ENCODE measurements at regions not wholly inside any gene's neighbourhood (a gene's known extent, or its start where the extent isn't known, plus 50 kb on each side); places are given as distances from the start of the nearest gene placed in this dataset.
"Not testable (repeated sequence)": the region's sequence is repeated elsewhere in the genome, so short reads cannot be mapped to it uniquely, and the experiment has no call there.

GRCh38 chr5:36739751-36740221 lies 133.4 kb downstream of the SLC1A3 start:
- peak; percentile 84 for DNase-seq
- TF ChIP-seq CTCF (IDR thresholded peaks at IDR 0.05; ENCODE audit: low read depth, low read length), result peak; percentile 89
- no peak overlapping the region for H3K4me3 ChIP-seq (ENCODE audit: low read depth, low read length)
- H3K36me3 ChIP-seq, result no peaks in the 10 kb centered on the region
- H3K9me3 ChIP-seq (ENCODE audit: severe bottlenecking), result no peaks in the 10 kb centered on the region
- no peaks in the 10 kb centered on the region for H3K27me3 ChIP-seq (ENCODE audit: insufficient read depth, low read depth, severe bottlenecking)
- H3K27ac ChIP-seq, result no peak overlapping the region

GRCh38 chr5:36740259-36740898 lies 134.0 kb downstream of the SLC1A3 start:
- no peaks in the 10 kb centered on the region for H3K27me3 ChIP-seq (ENCODE audit: insufficient read depth, low read depth, severe bottlenecking)
- TF ChIP-seq CTCF (IDR thresholded peaks at IDR 0.05; ENCODE audit: low read depth, low read length), result no peak
- DNase-seq, result no peak
- no peaks in the 10 kb centered on the region for H3K36me3 ChIP-seq
- H3K4me3 ChIP-seq (ENCODE audit: low read depth, low read length), result no peak overlapping the region
- H3K27ac ChIP-seq, result no peak overlapping the region
- H3K9me3 ChIP-seq (ENCODE audit: severe bottlenecking), result no peaks in the 10 kb centered on the region

GRCh38 chr5:36741128-36741527 lies 134.7 kb downstream of the SLC1A3 start:
- no peaks in the 10 kb centered on the region for H3K9me3 ChIP-seq (ENCODE audit: severe bottlenecking)
- no peak for DNase-seq
- H3K27me3 ChIP-seq (ENCODE audit: insufficient read depth, low read depth, severe bottlenecking), result no peaks in the 10 kb centered on the region
- H3K36me3 ChIP-seq, result no peaks in the 10 kb centered on the region
- no peak overlapping the region for H3K27ac ChIP-seq
- H3K4me3 ChIP-seq (ENCODE audit: low read depth, low read length), result no peak overlapping the region
- no peak for TF ChIP-seq CTCF (IDR thresholded peaks at IDR 0.05; ENCODE audit: low read depth, low read length)

- H3K36me3 ChIP-seq, result no peaks in the 10 kb centered on the region
- peak; percentile 84 for TF ChIP-seq CTCF (IDR thresholded peaks at IDR 0.05; ENCODE audit: low read depth, low read length)
Observed at GRCh38 chr5:36743891-36744772, 132.4 kb upstream of the NIPBL start.

GRCh38 chr5:36744773-36745589 lies 131.6 kb upstream of the NIPBL start:
- no peaks in the 10 kb centered on the region for H3K27me3 ChIP-seq (ENCODE audit: insufficient read depth, low read depth, severe bottlenecking)
- no peaks in the 10 kb centered on the region for H3K9me3 ChIP-seq (ENCODE audit: severe bottlenecking)
- H3K4me3 ChIP-seq (ENCODE audit: low read depth, low read length), result peak overlapping the region; percentile 79
- H3K36me3 ChIP-seq, result no peaks in the 10 kb centered on the region
- no peak for TF ChIP-seq CTCF (IDR thresholded peaks at IDR 0.05; ENCODE audit: low read depth, low read length)
- peak overlapping the region; percentile 19; the same call in 1 of the 2 replicates for H3K27ac ChIP-seq
- peak; percentile 71 for DNase-seq

More at GRCh38 chr5:36743891-36744772, 132.4 kb upstream of the NIPBL start:
- DNase-seq, result peak; percentile 85
- Histone ChIP-seq H3K4me3 (ENCODE audit: low read depth, low read length) (peak overlapping the region; percentile 79), H3K9me3 (ENCODE audit: severe bottlenecking) (no peaks in the 10 kb centered on the region), H3K27me3 (ENCODE audit: insufficient read depth, low read depth, severe bottlenecking) (no peaks in the 10 kb centered on the region), H3K27ac (no peak overlapping the region)

GRCh38 chr5:36747794-36748193 lies 128.8 kb upstream of the NIPBL start:
- H3K27ac ChIP-seq; H3K4me3 ChIP-seq (ENCODE audit: low read depth, low read length); H3K36me3 ChIP-seq; H3K27me3 ChIP-seq (ENCODE audit: insufficient read depth, low read depth, severe bottlenecking); H3K9me3 ChIP-seq (ENCODE audit: severe bottlenecking); DNase-seq: not testable (repeated sequence)

All from WERI-Rb-1 (cell line).